WTC11 (cell line): ENCODE measurements at regions not wholly inside any gene's neighbourhood (a gene's known extent, or its start where the extent isn't known, plus 50 kb on each side); places are given as distances from the start of the nearest gene placed in this dataset.

Experiments
- ATF1 ChIP-seq: sonication (generic); formaldehyde crosslinking; IDR thresholded peaks from 2 replicates; pipeline ENCODE4 v1.8.1; 2023; ENCODE audit warnings: mild to moderate bottlenecking, moderate library complexity, missing genetic modification reagents
- CTCF ChIP-seq: fragments of 200-600 bp; IDR thresholded peaks from 2 replicates; pipeline ENCODE4 v1.8.0; 2022; ENCODE audit warnings: antibody characterized with exemption
- E2F4 ChIP-seq: sonication (generic); formaldehyde crosslinking; IDR thresholded peaks from 2 replicates; pipeline ENCODE4 v1.8.1; 2022; ENCODE audit warnings: low read depth, mild to moderate bottlenecking, moderate library complexity, missing genetic modification reagents, borderline replicate concordance
- ETV6 ChIP-seq: sonication (generic); formaldehyde crosslinking; IDR thresholded peaks from 2 replicates; pipeline ENCODE4 v1.8.1; 2022; ENCODE audit warnings: mild to moderate bottlenecking, missing genetic modification reagents
- FOXP4 ChIP-seq: sonication (generic); formaldehyde crosslinking; IDR thresholded peaks from 2 replicates; pipeline ENCODE4 v1.8.0; 2022; ENCODE audit warnings: mild to moderate bottlenecking, missing genetic modification reagents
- HMGXB4 ChIP-seq: sonication (generic); formaldehyde crosslinking; IDR thresholded peaks from 2 replicates; pipeline ENCODE4 v1.8.1; 2023; ENCODE audit warnings: mild to moderate bottlenecking, moderate library complexity, missing genetic modification reagents
- TP53 ChIP-seq: sonication (generic); formaldehyde crosslinking; IDR thresholded peaks from 2 replicates; pipeline ENCODE4 v1.8.1; 2023; ENCODE audit warnings: mild to moderate bottlenecking, missing genetic modification reagents
- ZNF512 ChIP-seq: sonication (generic); formaldehyde crosslinking; IDR thresholded peaks from 2 replicates; pipeline ENCODE4 v1.8.1; 2022; ENCODE audit warnings: missing genetic modification reagents, borderline replicate concordance

GRCh38 chr2:122660786-122661634 is 905.6 kb downstream of the TSN start:
- no peak for TF ChIP-seq CTCF
- no peak for TF ChIP-seq ETV6 (CRISPR knock-in tag)
- TF ChIP-seq HMGXB4, result no peak
- TF ChIP-seq TP53, result no peak
- no peak for TF ChIP-seq ATF1 (CRISPR knock-in tag)
- no peak for TF ChIP-seq FOXP4 (CRISPR knock-in tag)
- no peak for TF ChIP-seq E2F4 (CRISPR knock-in tag)
- no peak for TF ChIP-seq ZNF512 (CRISPR knock-in tag)
